Upper lobe of right lung (tissue), 1 donor: ENCODE measurements at regions not wholly inside any gene's neighbourhood (a gene's known extent, or its start where the extent isn't known, plus 50 kb on each side); places are given as distances from the start of the nearest gene placed in this dataset.

Experiments used
- ATAC-seq: fragments of 200-7000 bp; cut with Tn5 transposase; one replicate; pipeline ENCODE4 v1.9.1; 2020; ENCODE audit warnings: mild to moderate bottlenecking, moderate library complexity
- DNase-seq: peaks from one replicate; pipeline ENCODE4 v3.0.0-alpha.2; 2020
- H3K27ac ChIP-seq: fragments of 200-600 bp; one replicate; pipeline ENCODE4 v1.8.0; 2022
- H3K27me3 ChIP-seq: fragments of 200-600 bp; one replicate; pipeline ENCODE4 v1.8.0; 2022; ENCODE audit warnings: mild to moderate bottlenecking
- H3K36me3 ChIP-seq: fragments of 200-600 bp; one replicate; pipeline ENCODE4 v1.8.0; 2022
- H3K4me1 ChIP-seq: fragments of 200-600 bp; one replicate; pipeline ENCODE4 v1.8.0; 2022
- H3K4me3 ChIP-seq: fragments of 200-600 bp; one replicate; pipeline ENCODE4 v1.8.0; 2022; ENCODE audit warnings: mild to moderate bottlenecking
- H3K9me3 ChIP-seq: fragments of 200-600 bp; one replicate; pipeline ENCODE4 v1.8.0; 2022
- CTCF ChIP-seq: fragments of 200-600 bp; IDR thresholded peaks from one replicate; pipeline ENCODE4 v1.8.0; 2022; ENCODE audit warnings: antibody characterized with exemption
- intact Hi-C: fragments of 100-400 bp; cut with DNase I; formaldehyde crosslinking; loops from one replicate; pipeline ENCODE4 v1.11.0; 2022
- donor health status: DM: no; HTN: yes; CAD: no; lungs with severe emphysema.

- DNase-seq (no peak), ATAC-seq (no peak)
- TF ChIP-seq CTCF: no peak
- H3K27ac ChIP-seq: no peak overlapping the region
- no peaks in the 10 kb centered on the region for H3K27me3 ChIP-seq
- no peaks in the 10 kb centered on the region for H3K4me1 ChIP-seq
- intact Hi-C loops: no loop called here
- no peaks in the 10 kb centered on the region for H3K9me3 ChIP-seq
- H3K36me3 ChIP-seq: no peaks in the 10 kb centered on the region
- H3K4me3 ChIP-seq: no peak overlapping the region
Measured at GRCh38 chr12:89832336-89832735, 123.7 kb upstream of the ATP2B1 start.

GRCh38 chr12:89831310-89832095 is 122.9 kb upstream of the ATP2B1 start:
- no peak overlapping the region for H3K4me3 ChIP-seq
- H3K4me1 ChIP-seq: no peaks in the 10 kb centered on the region
- no peak for TF ChIP-seq CTCF
- no peak overlapping the region for H3K27ac ChIP-seq
- DNase-seq (no peak), ATAC-seq (no peak)
- no peaks in the 10 kb centered on the region for H3K36me3 ChIP-seq
- intact Hi-C loops: no loop called here
- H3K9me3 ChIP-seq: no peaks in the 10 kb centered on the region
- H3K27me3 ChIP-seq: no peaks in the 10 kb centered on the region

GRCh38 chr12:89829434-89829975 is 120.9 kb upstream of the ATP2B1 start:
- Histone ChIP-seq H3K4me1 (no peaks in the 10 kb centered on the region), H3K27me3 (no peaks in the 10 kb centered on the region), H3K4me3 (no peak overlapping the region), H3K27ac (no peak overlapping the region), H3K9me3 (no peaks in the 10 kb centered on the region), H3K36me3 (no peaks in the 10 kb centered on the region)
- no peak for TF ChIP-seq CTCF
- ATAC-seq (no peak), DNase-seq (no peak)
- intact Hi-C loops: no loop called here

GRCh38 chr12:89828575-89828974 is 119.9 kb upstream of the ATP2B1 start:
- no peak overlapping the region for H3K27ac ChIP-seq
- DNase-seq (no peak), ATAC-seq (no peak)
- intact Hi-C loops: no loop called here
- H3K36me3 ChIP-seq: no peaks in the 10 kb centered on the region
- H3K9me3 ChIP-seq: no peaks in the 10 kb centered on the region
- no peak for TF ChIP-seq CTCF
- H3K4me3 ChIP-seq: no peak overlapping the region
- H3K4me1 ChIP-seq: no peaks in the 10 kb centered on the region
- H3K27me3 ChIP-seq: no peaks in the 10 kb centered on the region

- ATAC-seq: no peak
- no peaks in the 10 kb centered on the region for H3K27me3 ChIP-seq
- H3K27ac ChIP-seq: no peak overlapping the region
- H3K9me3 ChIP-seq: no peaks in the 10 kb centered on the region
- TF ChIP-seq CTCF: no peak
- H3K4me3 ChIP-seq: no peak overlapping the region
- intact Hi-C loops: no loop called here
- no peak for DNase-seq
- H3K36me3 ChIP-seq: no peaks in the 10 kb centered on the region
- no peaks in the 10 kb centered on the region for H3K4me1 ChIP-seq
Measured at GRCh38 chr12:89827592-89827991, 119.0 kb upstream of the ATP2B1 start.
